HEK293 (cell line): ENCODE measurements at regions not wholly inside any gene's neighbourhood (a gene's known extent, or its start where the extent isn't known, plus 50 kb on each side); places are given as distances from the start of the nearest gene placed in this dataset.

Experiments used
- ATF2 ChIP-seq: fragments of 450-650 bp; formaldehyde crosslinking; IDR thresholded peaks from 2 replicates; pipeline ENCODE4 v1.5.1; 2016; ENCODE audit warnings: missing biosample characterization, missing genetic modification characterization, low read depth
- CTCF ChIP-seq: fragments of 450-650 bp; formaldehyde crosslinking; IDR thresholded peaks from 2 replicates; pipeline ENCODE4 v1.5.1; 2016; ENCODE audit warnings: missing biosample characterization, missing genetic modification characterization
- ZBTB26 ChIP-seq: fragments of 450-650 bp; formaldehyde crosslinking; optimal IDR thresholded peaks from 2 replicates; pipeline ENCODE3; 2016; ENCODE audit warnings: missing biosample characterization, mild to moderate bottlenecking, missing genetic modification characterization
- ZNF148 ChIP-seq: fragments of 450-650 bp; formaldehyde crosslinking; IDR thresholded peaks from 2 replicates; pipeline ENCODE4 v1.5.0; 2017; ENCODE audit warnings: missing biosample characterization, missing genetic modification characterization, borderline replicate concordance
- ZNF501 ChIP-seq: fragments of 450-650 bp; formaldehyde crosslinking; IDR thresholded peaks from 2 replicates; pipeline ENCODE4 v1.5.1; 2016; ENCODE audit warnings: missing biosample characterization, missing genetic modification characterization
- ZNF549 ChIP-seq: fragments of 450-650 bp; IDR thresholded peaks from 2 replicates; pipeline ENCODE4 v1.5.1; 2018; ENCODE audit warnings: missing biosample characterization, missing genetic modification characterization, mild to moderate bottlenecking, inconsistent platforms, moderate library complexity
- ZNF776 ChIP-seq: fragments of 450-650 bp; formaldehyde crosslinking; IDR thresholded peaks from 2 replicates; pipeline ENCODE4 v1.5.0; 2017; ENCODE audit warnings: missing biosample characterization, missing genetic modification characterization, borderline replicate concordance

GRCh38 chr2:236459393-236459792, 110.2 kb upstream of the ACKR3 start:
- TF ChIP-seq ATF2 (tag by site-specific recombination) (no peak), CTCF (no peak), ZBTB26 (tag by site-specific recombination) (no peak), ZNF549 (tag by site-specific recombination) (no peak), ZNF148 (tag by site-specific recombination) (no peak), ZNF776 (no peak), ZNF501 (tag by site-specific recombination) (no peak)
